Stimulated activated CD4-positive, alpha-beta T cell treated with anti-CD3 and anti-CD28 coated beads, Interleukin-15, amount 100 ng/mL, for 24 hours (primary cell): ENCODE measurements at regions not wholly inside any gene's neighbourhood (a gene's known extent, or its start where the extent isn't known, plus 50 kb on each side); places are given as distances from the start of the nearest gene placed in this dataset.
"Not testable (repeated sequence)": the region's sequence is repeated elsewhere in the genome, so short reads cannot be mapped to it uniquely, and the experiment has no call there.

Experiments
- DNase-seq: peaks from one replicate; pipeline ENCODE4 v3.0.0-alpha.2; 2020

GRCh38 chr5:166062094-166062493 lies 2229.4 kb upstream of the WWC1 start:
- no peak for DNase-seq

DNA sequence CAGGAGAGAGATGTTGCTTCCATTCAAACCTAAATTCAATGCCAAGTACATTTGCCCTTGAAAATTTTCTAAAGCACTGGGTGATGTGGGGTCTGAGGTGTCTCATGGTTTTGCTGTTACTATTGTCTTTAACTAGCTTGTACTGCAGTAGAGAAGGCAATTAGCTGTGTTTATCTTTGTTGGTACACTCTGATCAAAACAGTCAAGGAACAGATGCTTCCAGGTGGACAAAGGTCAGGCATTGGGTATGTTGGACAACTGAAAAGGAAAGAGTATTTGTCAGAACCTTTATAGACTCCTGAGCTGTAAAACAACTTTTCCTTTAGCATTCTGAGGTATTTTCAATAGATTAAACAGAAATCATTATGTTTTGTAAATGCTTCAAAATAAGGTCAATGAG lies 2228.7 kb upstream of the WWC1 start:
- no peak for DNase-seq

DNA sequence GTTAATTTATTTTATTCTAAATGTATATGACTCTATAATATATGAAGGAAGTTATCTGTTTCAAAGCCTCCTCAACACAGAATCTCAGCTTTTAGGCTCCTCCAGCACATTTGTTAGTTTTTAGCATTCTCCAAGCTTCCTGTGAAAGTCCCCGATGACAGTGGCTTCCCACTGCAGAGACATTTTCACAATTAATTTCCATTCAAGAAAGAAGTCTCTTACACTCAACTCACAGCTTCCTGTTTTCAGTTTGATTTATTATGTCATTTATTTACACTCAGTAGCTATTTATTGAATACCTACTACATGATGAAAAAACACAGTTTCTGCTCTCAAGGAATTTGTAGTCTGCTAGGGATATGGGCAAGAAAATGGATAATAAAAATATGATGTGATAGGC lies 2228.2 kb upstream of the WWC1 start:
- DNase-seq, result no peak

GRCh38 chr5:166068547-166069335 lies 2222.7 kb upstream of the WWC1 start:
- no peak for DNase-seq

- DNase-seq, result no peak
Measured at GRCh38 chr5:166073901-166074581, 2217.4 kb upstream of the WWC1 start.

DNA sequence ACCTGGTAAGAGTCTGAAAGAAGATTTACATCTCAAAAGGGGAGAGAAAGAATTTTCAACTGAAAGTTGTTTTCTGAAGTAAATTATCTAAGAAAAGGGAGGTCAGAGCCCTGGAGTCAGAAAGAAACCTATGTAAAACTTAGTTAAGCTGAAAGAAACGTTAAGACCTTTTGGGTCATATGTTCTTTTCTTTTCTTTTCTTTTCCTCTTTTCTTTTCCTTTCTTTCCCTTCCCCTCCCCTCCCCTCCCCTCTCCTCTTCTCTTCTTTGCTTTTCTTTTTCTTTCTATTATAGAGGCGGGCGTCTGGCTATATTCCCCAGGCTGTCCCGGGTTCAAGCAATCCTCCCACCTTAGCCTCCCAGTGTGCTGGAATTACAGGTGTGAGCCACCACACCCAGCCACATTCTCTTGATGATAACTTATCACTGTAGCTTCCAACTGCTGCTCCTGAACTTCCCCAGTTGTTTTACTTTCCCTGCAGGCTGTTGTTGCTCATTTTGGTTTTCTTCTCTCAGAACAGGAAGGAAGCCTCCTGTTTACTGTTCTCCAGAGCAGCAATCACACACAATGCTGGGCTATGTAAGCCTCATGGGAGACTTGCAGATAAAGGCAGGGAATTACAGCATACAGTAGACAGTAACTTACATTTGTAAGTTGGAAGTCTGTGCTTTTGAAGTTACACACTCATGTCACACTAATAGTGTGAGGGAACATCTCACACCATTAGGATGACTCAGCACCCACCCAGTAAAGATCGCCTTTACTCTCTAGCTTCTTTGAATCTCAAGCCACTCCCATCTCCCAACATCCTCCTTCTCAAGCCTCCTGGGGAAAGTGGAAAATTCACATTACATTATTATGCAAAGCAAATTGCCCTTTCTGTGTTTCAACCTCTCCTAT lies 2216.6 kb upstream of the WWC1 start:
- DNase-seq, result no peak

- no peak for DNase-seq
Measured at GRCh38 chr5:166083183-166083959, 2208.1 kb upstream of the WWC1 start.

GRCh38 chr5:166086568-166086967 lies 2204.9 kb upstream of the WWC1 start:
- no peak for DNase-seq

GRCh38 chr5:166088389-166089039 lies 2202.9 kb upstream of the WWC1 start:
- DNase-seq, result no peak

DNA sequence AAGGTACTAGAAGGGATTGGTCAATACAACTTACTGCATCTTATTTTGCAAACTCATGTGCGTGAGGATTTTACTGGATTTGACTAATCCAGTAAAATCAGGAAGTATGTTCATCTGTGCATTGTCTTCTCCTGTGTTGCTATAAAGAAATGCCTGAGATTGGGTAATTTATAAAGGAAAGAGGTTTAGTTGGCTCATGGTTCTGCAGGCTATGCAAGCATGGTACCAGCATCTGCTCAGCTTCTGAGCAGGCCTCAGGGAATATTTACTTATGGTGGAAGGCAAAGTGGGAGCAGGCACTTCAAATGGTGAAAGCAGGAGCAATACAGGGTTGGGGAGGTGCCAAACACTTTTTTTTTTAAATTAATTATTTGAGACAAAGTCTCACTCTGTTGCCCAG lies 2199.5 kb upstream of the WWC1 start:
- DNase-seq, result no peak

- no peak for DNase-seq
Measured at GRCh38 chr5:166093312-166093711, 2198.1 kb upstream of the WWC1 start.

- no peak for DNase-seq
Measured at GRCh38 chr5:166102947-166103346, 2188.5 kb upstream of the WWC1 start.

DNA sequence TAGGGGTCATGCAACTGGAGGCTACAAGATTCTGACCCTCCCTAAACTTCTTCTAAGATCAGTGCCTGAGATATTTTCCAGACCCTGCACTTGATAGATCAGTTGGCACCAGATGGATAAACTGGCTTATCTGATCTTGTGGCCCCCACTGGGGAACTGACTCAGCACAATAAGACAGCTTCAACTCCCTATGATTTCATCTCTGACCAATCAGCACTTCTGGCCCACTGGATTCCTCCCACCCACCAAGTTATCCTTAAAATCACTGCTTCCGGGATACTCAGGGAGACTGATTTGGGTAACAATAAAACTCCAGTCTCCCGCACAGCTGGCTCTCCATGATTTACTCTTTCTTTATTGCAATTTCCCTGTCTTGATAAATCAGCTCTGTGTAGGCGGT lies 2180.4 kb upstream of the WWC1 start:
- DNase-seq, result no peak

- DNase-seq, result no peak
Measured at GRCh38 chr5:166117072-166118066, 2174.1 kb upstream of the WWC1 start.

DNA sequence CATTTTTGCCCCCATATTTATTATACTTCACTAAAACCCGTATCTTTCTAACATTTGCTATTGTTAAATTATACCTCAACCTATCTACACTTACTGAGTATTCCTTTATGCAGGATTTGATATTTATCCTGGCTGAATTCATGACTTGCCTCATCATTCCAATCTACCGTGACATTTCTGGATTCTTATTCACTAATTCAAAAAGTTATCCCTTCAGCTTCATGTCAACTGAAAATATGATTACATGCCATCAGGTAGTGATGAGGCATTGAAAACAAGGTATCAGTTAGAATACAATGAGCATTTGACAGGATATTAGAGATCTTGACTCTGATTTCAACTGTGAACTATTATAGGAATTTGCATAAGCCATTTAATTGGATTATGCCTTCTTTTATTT lies 2171.9 kb upstream of the WWC1 start:
- no peak for DNase-seq

DNA sequence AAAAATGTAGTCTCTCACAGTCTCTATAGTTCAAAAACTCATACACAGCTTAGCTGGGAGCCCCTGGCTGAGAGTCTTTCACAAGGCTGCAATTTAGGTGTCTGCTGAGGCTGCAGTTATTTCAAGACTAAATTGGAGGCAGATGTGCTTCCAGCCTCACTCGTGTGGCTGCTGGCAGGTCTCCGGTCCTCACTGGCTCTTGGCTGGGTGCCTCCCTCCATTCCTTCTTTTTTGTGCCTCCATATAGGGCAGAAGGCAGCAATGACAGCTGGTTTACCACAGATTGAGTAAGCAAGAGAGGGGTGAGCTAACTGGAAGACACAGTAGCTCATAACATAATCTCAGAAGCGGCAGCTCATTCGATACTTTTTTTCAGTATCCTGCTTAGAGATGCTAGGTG lies 2167.7 kb upstream of the WWC1 start:
- no peak for DNase-seq

DNA sequence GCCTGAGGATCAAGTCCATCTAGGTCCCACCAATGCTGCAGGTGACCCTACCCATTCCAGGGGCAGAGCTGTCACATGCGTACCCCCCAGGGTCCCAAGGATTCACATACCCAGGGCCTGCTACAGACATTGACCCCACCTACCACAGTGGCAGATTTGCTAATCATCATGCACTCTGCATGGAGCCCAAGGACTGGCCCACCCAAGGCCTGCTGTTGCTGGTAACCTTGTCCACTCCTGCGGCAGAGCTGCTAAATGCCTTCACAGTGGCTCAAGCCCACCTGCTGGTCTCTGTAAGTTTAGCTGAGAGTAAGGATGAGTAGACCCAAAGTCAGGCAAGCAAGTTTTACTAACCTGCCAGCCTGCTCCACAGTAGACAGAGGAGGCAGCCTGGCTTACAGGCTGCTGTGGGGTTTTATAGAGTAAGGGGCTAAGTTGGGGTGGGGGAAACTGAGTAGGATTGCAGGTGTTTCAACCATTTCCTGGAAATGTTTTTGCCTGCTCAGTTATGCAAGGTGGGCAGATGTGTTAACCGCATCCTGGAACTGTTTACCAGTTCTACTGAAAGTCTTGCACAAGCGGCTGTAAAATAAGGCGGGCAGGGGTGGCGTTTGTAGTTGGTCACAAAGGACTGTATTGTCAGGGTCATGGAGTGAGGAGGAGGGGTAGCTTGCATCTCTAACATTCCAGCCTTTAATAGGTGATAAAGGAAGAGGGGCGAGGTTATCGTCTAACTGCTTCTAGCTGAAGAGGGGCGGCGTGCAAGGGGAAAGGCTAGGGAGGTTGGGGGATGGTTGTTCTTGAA lies 2163.5 kb upstream of the WWC1 start:
- DNase-seq, result no peak

DNA sequence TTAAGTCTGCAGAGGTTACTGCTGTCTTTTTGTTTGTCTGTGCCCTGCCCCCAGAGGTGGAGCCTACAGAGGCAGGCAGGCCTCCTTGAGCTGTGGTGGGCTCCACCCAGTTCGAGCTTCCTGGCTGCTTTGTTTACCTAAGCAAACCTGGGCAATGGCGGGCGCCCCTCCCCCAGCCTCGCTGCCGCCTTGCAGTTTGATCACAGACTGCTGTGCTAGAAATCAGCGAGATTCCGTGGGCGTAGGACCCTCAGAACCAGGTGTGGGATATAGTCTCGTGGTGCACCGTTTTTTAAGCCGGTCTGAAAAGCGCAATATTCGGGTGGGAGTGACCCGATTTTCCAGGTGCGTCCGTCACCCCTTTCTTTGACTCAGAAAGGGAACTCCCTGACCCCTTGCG lies 2146.3 kb upstream of the WWC1 start:
- DNase-seq, result not testable (repeated sequence)

DNA sequence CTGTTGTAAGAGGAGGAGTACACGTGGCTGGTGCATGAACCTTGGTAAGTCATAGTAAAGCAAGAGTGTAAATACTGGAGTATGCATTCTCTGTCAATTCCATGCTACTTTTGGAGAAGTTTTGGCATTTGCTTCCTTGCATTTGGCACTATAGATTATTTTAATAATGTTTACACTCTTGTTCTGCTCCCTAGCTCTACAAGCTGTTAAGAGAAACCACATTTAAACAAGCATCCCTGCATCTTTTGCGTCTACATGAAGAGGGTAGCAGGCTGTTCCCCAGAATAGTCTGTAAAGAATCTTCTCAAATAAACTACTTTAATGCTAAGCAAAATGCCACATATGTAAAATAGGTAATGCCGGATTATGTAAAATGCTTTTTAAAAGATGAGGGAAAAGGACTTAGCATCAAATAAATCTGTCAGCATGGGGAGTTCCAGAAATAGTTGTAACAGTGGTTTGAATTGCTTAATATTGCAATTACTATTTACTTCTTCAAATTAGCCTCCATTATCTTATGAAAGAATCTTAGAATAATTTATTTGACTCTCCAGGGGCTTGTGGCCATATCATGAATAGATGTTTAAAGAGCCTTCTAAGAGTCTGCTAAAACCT lies 2127.3 kb upstream of the WWC1 start:
- no peak for DNase-seq

DNA sequence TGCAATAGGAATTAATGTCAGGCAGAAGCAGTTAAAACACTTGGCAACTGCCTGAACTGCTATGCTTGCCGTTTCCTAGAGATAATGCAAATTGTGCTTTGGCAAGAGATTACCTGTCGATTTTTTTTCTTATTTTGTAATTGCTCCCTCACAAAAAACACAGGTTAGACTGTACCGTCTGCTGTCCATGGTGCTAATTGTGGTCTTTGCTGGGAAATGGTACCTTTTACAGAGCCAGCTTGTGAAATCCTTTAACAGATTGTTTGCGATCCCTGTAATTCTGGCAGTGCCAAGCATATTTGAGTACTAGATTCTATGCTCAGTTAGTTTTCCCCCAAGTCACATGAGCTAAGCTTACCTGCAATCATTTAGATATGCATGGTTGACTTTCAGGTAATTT lies 2125.8 kb upstream of the WWC1 start:
- no peak for DNase-seq
